GM23338 (cell line): ENCODE measurements at regions not wholly inside any gene's neighbourhood (a gene's known extent, or its start where the extent isn't known, plus 50 kb on each side); places are given as distances from the start of the nearest gene placed in this dataset.

Experiments used
- ATAC-seq: fragments of 200-7000 bp; cut with Tn5 transposase; 3 replicates; pipeline ENCODE4 v1.9.1; 2020
- DNase-seq: peaks from one replicate; pipeline ENCODE4 v3.0.0-alpha.2; 2015; ENCODE audit warnings: low spot score
- H2AFZ ChIP-seq: fragments of 200-600 bp; sonication (generic); 2 replicates; pipeline ENCODE4 v1.8.0; 2016; ENCODE audit warnings: antibody characterized with exemption, mild to moderate bottlenecking, moderate library complexity
- H3F3A ChIP-seq: fragments of 200-600 bp; sonication (generic); replicated peaks from 2 replicates; pipeline ENCODE4 v1.8.0; 2017; ENCODE audit warnings: antibody characterized with exemption, mixed run types, low read depth
- H3K27ac ChIP-seq: fragments of 200-600 bp; sonication (generic); 2 replicates; pipeline ENCODE4 v1.6.1; 2016; ENCODE audit warnings: low read depth
- H3K27me3 ChIP-seq: fragments of 200-600 bp; sonication (generic); 2 replicates; pipeline ENCODE4 v1.8.0; 2016; ENCODE audit warnings: mild to moderate bottlenecking, mixed run types, moderate library complexity; ENCODE audit not compliant: insufficient read depth
- H3K36me3 ChIP-seq: fragments of 200-600 bp; sonication (generic); 2 replicates; pipeline ENCODE4 v1.8.0; 2016; ENCODE audit warnings: mild to moderate bottlenecking; ENCODE audit not compliant: insufficient read depth
- H3K4me1 ChIP-seq: fragments of 200-600 bp; sonication (generic); 2 replicates; pipeline ENCODE4 v1.8.0; 2016; ENCODE audit warnings: mild to moderate bottlenecking, moderate library complexity; ENCODE audit not compliant: insufficient read depth
- H3K4me2 ChIP-seq: fragments of 200-600 bp; sonication (generic); 2 replicates; pipeline ENCODE4 v1.7.1; 2017; ENCODE audit warnings: mixed run types
- H3K4me3 ChIP-seq: fragments of 200-600 bp; sonication (generic); 2 replicates; pipeline ENCODE4 v1.6.1; 2016; ENCODE audit warnings: mixed run types
- H3K79me2 ChIP-seq: fragments of 200-600 bp; sonication (generic); replicated peaks from 2 replicates; pipeline ENCODE4 v1.8.0; 2017; ENCODE audit warnings: mild to moderate bottlenecking; ENCODE audit not compliant: insufficient read depth
- H3K9me2 ChIP-seq: fragments of 200-600 bp; sonication (generic); 2 replicates; pipeline ENCODE4 v1.8.0; 2017; ENCODE audit not compliant: insufficient read depth
- H4K20me1 ChIP-seq: fragments of 200-600 bp; sonication (generic); replicated peaks from 2 replicates; pipeline ENCODE4 v1.8.0; 2017; ENCODE audit warnings: mild to moderate bottlenecking; ENCODE audit not compliant: insufficient read depth
- H3K27ac Mint-ChIP-seq: 2 replicates; pipeline ENCODE4 v1.8.0; 2020; ENCODE audit warnings: inconsistent platforms, mild to moderate bottlenecking, moderate library complexity, mixed read lengths
- H3K27me3 Mint-ChIP-seq: 3 replicates; pipeline ENCODE4 v1.8.0; 2022; ENCODE audit warnings: low read depth, mild to moderate bottlenecking, moderate library complexity, mixed read lengths, inconsistent platforms; ENCODE audit not compliant: insufficient read depth, poor library complexity
- H3K36me3 Mint-ChIP-seq: 3 replicates; pipeline ENCODE4 v1.8.0; 2021; ENCODE audit warnings: low read depth, mild to moderate bottlenecking, inconsistent platforms, moderate library complexity, mixed read lengths
- H3K4me1 Mint-ChIP-seq: 3 replicates; pipeline ENCODE4 v1.8.0; 2020; ENCODE audit warnings: mild to moderate bottlenecking, inconsistent platforms, mixed read lengths
- H3K4me3 Mint-ChIP-seq: 3 replicates; pipeline ENCODE4 v1.8.0; 2021; ENCODE audit warnings: moderate library complexity, mild to moderate bottlenecking, inconsistent platforms, mixed read lengths
- H3K9me3 Mint-ChIP-seq: 3 replicates; pipeline ENCODE4 v1.8.0; 2020; ENCODE audit warnings: moderate library complexity, mild to moderate bottlenecking, inconsistent platforms, mixed read lengths
- CREB1 ChIP-seq: fragments of 250-450 bp; sonication (Bioruptor Pico); IDR thresholded peaks from 2 replicates; pipeline ENCODE4 v1.5.0; 2020; ENCODE audit warnings: low read depth, mild to moderate bottlenecking, moderate library complexity
- CTCF ChIP-seq, 2 experiments: fragments of 200-600 bp in 1 of 2; sonication (generic) in 1 of 2; conservative IDR thresholded peaks; 2 replicates each; pipeline versions ENCODE4 v1.5.1 to v1.6.1; 2016 to 2017; ENCODE audit warnings: antibody characterized with exemption in 2 of 2, low read depth in 2 of 2, mild to moderate bottlenecking in 2 of 2, moderate library complexity in 1 of 2
- ETS1 ChIP-seq: IDR thresholded peaks from 2 replicates; pipeline ENCODE4 v1.6.1; 2016; ENCODE audit warnings: antibody characterized with exemption
- EZH2 ChIP-seq: fragments of 200-600 bp; sonication (generic); IDR thresholded peaks from one replicate; pipeline ENCODE4 v1.8.0; 2017; ENCODE audit warnings: antibody characterized with exemption, mild to moderate bottlenecking, low read depth; ENCODE audit not compliant: unreplicated experiment
- EZH2phosphoT487 ChIP-seq: fragments of 200-600 bp; sonication (generic); IDR thresholded peaks from one replicate; pipeline ENCODE4 v1.8.1; 2018; ENCODE audit warnings: antibody characterized with exemption; ENCODE audit not compliant: unreplicated experiment
- JUNB ChIP-seq: IDR thresholded peaks from one replicate; pipeline ENCODE4 v1.6.1; 2016; ENCODE audit warnings: antibody characterized with exemption; ENCODE audit not compliant: unreplicated experiment
- NANOG ChIP-seq: IDR thresholded peaks from 2 replicates; pipeline ENCODE4 v1.6.1; 2016; ENCODE audit warnings: antibody characterized with exemption, borderline replicate concordance
- POLR2AphosphoS5 ChIP-seq: IDR thresholded peaks from 2 replicates; pipeline ENCODE4 v1.6.1; 2016; ENCODE audit warnings: antibody characterized with exemption, low read depth
- REST ChIP-seq: IDR thresholded peaks from one replicate; pipeline ENCODE4 v1.6.1; 2018; ENCODE audit warnings: antibody characterized with exemption; ENCODE audit not compliant: unreplicated experiment
- STAT1 ChIP-seq: IDR thresholded peaks from one replicate; pipeline ENCODE4 v1.6.1; 2016; ENCODE audit warnings: antibody characterized with exemption; ENCODE audit not compliant: unreplicated experiment
- ZNF114 ChIP-seq: fragments of 250-450 bp; sonication (Bioruptor Pico); IDR thresholded peaks from 2 replicates; pipeline ENCODE4 v1.5.0; 2020; ENCODE audit warnings: mild to moderate bottlenecking, moderate library complexity

GRCh38 chr16:80129791-80130190 lies 411.0 kb upstream of the DYNLRB2 start:
- H4K20me1 ChIP-seq = no peaks in the 10 kb centered on the region
- Mint-ChIP-seq H3K27ac (no peak overlapping the region), H3K4me3 (no peak overlapping the region), H3K4me1 (peaks cover 2% of the 10 kb centered on the region; the same call in 2 of the 3 replicates), H3K27me3 (no peaks in the 10 kb centered on the region), H3K36me3 (no peaks in the 10 kb centered on the region), H3K9me3 (no peaks in the 10 kb centered on the region; the same call in 1 of the 3 replicates)
- H3F3A ChIP-seq = no peaks in the 10 kb centered on the region
- DNase-seq (no peak), ATAC-seq (no peak)
- no peak for TF ChIP-seq CREB1 (CRISPR knock-in tag)
- no peak for TF ChIP-seq STAT1
- no peak for TF ChIP-seq CTCF (conservative IDR thresholded peaks at IDR 0.05; ENCODE audit: low read depth in 2 of 2)
- no peak for TF ChIP-seq ETS1
- no peak for TF ChIP-seq EZH2
- H2AFZ ChIP-seq = no peak overlapping the region
- no peak overlapping the region for H3K4me2 ChIP-seq
- H3K27me3 ChIP-seq = no peaks in the 10 kb centered on the region
- no peak overlapping the region for H3K27ac ChIP-seq
- H3K79me2 ChIP-seq = no peaks in the 10 kb centered on the region
- H3K36me3 ChIP-seq = no peaks in the 10 kb centered on the region
- no peaks in the 10 kb centered on the region for H3K4me1 ChIP-seq
- peaks cover 9% of the 10 kb centered on the region; the same call in 1 of the 2 replicates for H3K9me2 ChIP-seq
- no peak overlapping the region for H3K4me3 ChIP-seq

GRCh38 chr16:80125677-80126076 lies 415.1 kb upstream of the DYNLRB2 start:
- H4K20me1 ChIP-seq = no peaks in the 10 kb centered on the region
- peaks cover 2% of the 10 kb centered on the region; the same call in 2 of the 3 replicates for H3K4me1 Mint-ChIP-seq
- H3K27ac ChIP-seq = no peak overlapping the region
- ATAC-seq = no peak
- H2AFZ ChIP-seq = no peak overlapping the region
- no peak overlapping the region for H3K27ac Mint-ChIP-seq
- no peaks in the 10 kb centered on the region for H3K36me3 Mint-ChIP-seq
- H3K79me2 ChIP-seq = no peaks in the 10 kb centered on the region
- no peaks in the 10 kb centered on the region for H3K4me1 ChIP-seq
- no peak overlapping the region for H3K4me3 Mint-ChIP-seq
- H3F3A ChIP-seq = no peaks in the 10 kb centered on the region
- no peaks in the 10 kb centered on the region for H3K27me3 Mint-ChIP-seq
- no peaks in the 10 kb centered on the region for H3K36me3 ChIP-seq
- no peak overlapping the region for H3K4me3 ChIP-seq
- no peaks in the 10 kb centered on the region; the same call in 2 of the 3 replicates for H3K9me3 Mint-ChIP-seq
- H3K4me2 ChIP-seq = no peak overlapping the region
- peaks cover 9% of the 10 kb centered on the region; the same call in 1 of the 2 replicates for H3K9me2 ChIP-seq
- H3K27me3 ChIP-seq = no peaks in the 10 kb centered on the region
- no peak for DNase-seq
- TF ChIP-seq ZNF114 (CRISPR knock-in tag) (no peak), CTCF (conservative IDR thresholded peaks at IDR 0.05; ENCODE audit: low read depth in 2 of 2) (no peak), EZH2phosphoT487 (no peak), CREB1 (CRISPR knock-in tag) (no peak), REST (no peak), NANOG (no peak), JUNB (no peak), POLR2AphosphoS5 (no peak), STAT1 (no peak), EZH2 (no peak)
